ENCODE measurements at regions not wholly inside any gene's neighbourhood (a gene's known extent, or its start where the extent isn't known, plus 50 kb on each side); places are given as distances from the start of the nearest gene placed in this dataset.
"Not testable (repeated sequence)": the region's sequence is repeated elsewhere in the genome, so short reads cannot be mapped to it uniquely, and the experiment has no call there.

GRCh38 chr2:160584972-160585494 is 91.4 kb upstream of the RBMS1 start:
- DNase-seq, result no peak

GRCh38 chr2:160590664-160591063 is 97.1 kb upstream of the RBMS1 start:
- no peak for DNase-seq

- DNase-seq, result no peak
These were observed 98.8 kb upstream of the RBMS1 start for GRCh38 chr2:160592401-160592800.

GRCh38 chr2:160592993-160593392 is 99.4 kb upstream of the RBMS1 start:
- no peak for DNase-seq

GRCh38 chr2:160596441-160596840 is 102.8 kb upstream of the RBMS1 start:
- DNase-seq, result no peak

- DNase-seq, result not testable (repeated sequence)
These were observed 106.8 kb upstream of the RBMS1 start for GRCh38 chr2:160600437-160600836.

GRCh38 chr2:160602073-160602472 is 108.5 kb upstream of the RBMS1 start:
- no peak for DNase-seq

GRCh38 chr2:160603771-160604510 is 110.3 kb upstream of the RBMS1 start:
- no peak for DNase-seq

- DNase-seq, result no peak
These were observed 112.7 kb upstream of the RBMS1 start for GRCh38 chr2:160606341-160606740.

GRCh38 chr2:160608599-160608998 is 115.0 kb upstream of the RBMS1 start:
- DNase-seq, result no peak

- DNase-seq, result no peak
These were observed 115.7 kb upstream of the RBMS1 start for GRCh38 chr2:160609346-160609745.

- no peak for DNase-seq
These were observed 116.4 kb upstream of the RBMS1 start for GRCh38 chr2:160610041-160610440.

- no peak for DNase-seq
These were observed 118.8 kb upstream of the RBMS1 start for GRCh38 chr2:160612266-160612856.

GRCh38 chr2:160613466-160614153 is 120.0 kb upstream of the RBMS1 start:
- no peak for DNase-seq

- DNase-seq, result no peak
These were observed 120.8 kb upstream of the RBMS1 start for GRCh38 chr2:160614391-160614790.

GRCh38 chr2:160615706-160616105 is 122.1 kb upstream of the RBMS1 start:
- no peak for DNase-seq

- DNase-seq, result no peak
These were observed 122.5 kb upstream of the RBMS1 start for GRCh38 chr2:160616149-160616548.

GRCh38 chr2:160621748-160622147 is 128.1 kb upstream of the RBMS1 start:
- no peak for DNase-seq

- peak; percentile 51 for DNase-seq
These were observed 134.5 kb upstream of the RBMS1 start for GRCh38 chr2:160628020-160628637.

GRCh38 chr2:160628811-160629210 is 135.2 kb upstream of the RBMS1 start:
- DNase-seq, result no peak

- no peak for DNase-seq
These were observed 137.4 kb upstream of the RBMS1 start for GRCh38 chr2:160630801-160631590.
